DOHH2 (cell line): ENCODE measurements at regions not wholly inside any gene's neighbourhood (a gene's known extent, or its start where the extent isn't known, plus 50 kb on each side); places are given as distances from the start of the nearest gene placed in this dataset.

Experiments used
- EZH2phosphoT487 ChIP-seq: fragments of 200-600 bp; sonication (generic); IDR thresholded peaks from 2 replicates; pipeline ENCODE4 v1.6.1; 2017; ENCODE audit warnings: borderline replicate concordance, mild to moderate bottlenecking, antibody characterized with exemption, low read length, moderate library complexity, mixed read lengths
- TF ChIP-seq, protein P1 (sequence below): fragments of 200-600 bp; sonication (generic); IDR thresholded peaks from one replicate; pipeline ENCODE4 v1.5.1; 2014; ENCODE audit warnings: antibody characterized with exemption, mild to moderate bottlenecking, low read depth, low read length; ENCODE audit not compliant: poor library complexity, severe bottlenecking

DNA sequence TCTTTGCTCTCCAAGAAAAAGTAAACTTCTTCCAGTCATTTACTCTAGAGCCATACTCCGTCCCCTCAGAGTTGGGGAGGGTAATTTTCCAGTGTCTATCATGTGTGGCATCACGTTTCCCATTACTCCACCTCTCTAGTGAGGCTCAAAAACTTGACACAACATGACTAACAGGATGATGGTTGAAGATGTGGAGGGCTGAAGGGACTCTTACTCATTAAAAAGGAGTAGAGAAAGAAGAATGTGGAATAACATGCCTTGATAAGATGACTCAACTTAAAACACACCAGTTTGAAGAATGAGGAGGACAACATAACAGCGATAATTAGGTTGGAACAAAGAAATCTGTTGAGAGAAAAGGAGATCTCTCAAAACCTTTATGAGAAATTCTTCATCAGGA is 894.3 kb downstream of the OTOL1 start:
- TF ChIP-seq, protein P1, sequence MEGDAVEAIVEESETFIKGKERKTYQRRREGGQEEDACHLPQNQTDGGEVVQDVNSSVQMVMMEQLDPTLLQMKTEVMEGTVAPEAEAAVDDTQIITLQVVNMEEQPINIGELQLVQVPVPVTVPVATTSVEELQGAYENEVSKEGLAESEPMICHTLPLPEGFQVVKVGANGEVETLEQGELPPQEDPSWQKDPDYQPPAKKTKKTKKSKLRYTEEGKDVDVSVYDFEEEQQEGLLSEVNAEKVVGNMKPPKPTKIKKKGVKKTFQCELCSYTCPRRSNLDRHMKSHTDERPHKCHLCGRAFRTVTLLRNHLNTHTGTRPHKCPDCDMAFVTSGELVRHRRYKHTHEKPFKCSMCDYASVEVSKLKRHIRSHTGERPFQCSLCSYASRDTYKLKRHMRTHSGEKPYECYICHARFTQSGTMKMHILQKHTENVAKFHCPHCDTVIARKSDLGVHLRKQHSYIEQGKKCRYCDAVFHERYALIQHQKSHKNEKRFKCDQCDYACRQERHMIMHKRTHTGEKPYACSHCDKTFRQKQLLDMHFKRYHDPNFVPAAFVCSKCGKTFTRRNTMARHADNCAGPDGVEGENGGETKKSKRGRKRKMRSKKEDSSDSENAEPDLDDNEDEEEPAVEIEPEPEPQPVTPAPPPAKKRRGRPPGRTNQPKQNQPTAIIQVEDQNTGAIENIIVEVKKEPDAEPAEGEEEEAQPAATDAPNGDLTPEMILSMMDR = no peak
- no peak for TF ChIP-seq EZH2phosphoT487
